TTC549 (cell line): ENCODE measurements at regions not wholly inside any gene's neighbourhood (a gene's known extent, or its start where the extent isn't known, plus 50 kb on each side); places are given as distances from the start of the nearest gene placed in this dataset.
"Not testable (repeated sequence)": the region's sequence is repeated elsewhere in the genome, so short reads cannot be mapped to it uniquely, and the experiment has no call there.

Source experiments
- FAIRE-seq: peaks from 2 replicates; lab custom pipeline; 2012; peaks lifted over from hg19 to GRCh38; lab: Jason Lieb, UNC

DNA sequence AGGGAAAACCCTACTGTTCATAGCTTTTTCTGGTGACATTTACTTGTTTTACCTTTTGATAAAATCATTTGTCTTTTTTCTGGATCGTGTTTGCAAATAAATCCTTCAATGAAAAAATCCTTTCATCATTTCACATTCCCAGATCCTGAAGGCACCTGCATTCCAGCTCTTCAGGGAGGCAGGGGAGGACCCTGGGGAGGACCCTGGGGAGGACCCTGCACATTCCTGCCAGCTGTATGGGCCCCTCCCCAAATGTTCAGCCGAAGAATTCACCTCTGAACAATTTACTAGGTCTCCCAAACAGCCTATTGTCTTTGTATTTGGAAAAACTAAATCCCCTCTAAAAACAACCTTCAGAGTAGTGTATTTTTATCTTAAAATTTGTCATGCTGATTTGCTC, 558.4 kb upstream of the ID2 start:
- no peak for FAIRE-seq

DNA sequence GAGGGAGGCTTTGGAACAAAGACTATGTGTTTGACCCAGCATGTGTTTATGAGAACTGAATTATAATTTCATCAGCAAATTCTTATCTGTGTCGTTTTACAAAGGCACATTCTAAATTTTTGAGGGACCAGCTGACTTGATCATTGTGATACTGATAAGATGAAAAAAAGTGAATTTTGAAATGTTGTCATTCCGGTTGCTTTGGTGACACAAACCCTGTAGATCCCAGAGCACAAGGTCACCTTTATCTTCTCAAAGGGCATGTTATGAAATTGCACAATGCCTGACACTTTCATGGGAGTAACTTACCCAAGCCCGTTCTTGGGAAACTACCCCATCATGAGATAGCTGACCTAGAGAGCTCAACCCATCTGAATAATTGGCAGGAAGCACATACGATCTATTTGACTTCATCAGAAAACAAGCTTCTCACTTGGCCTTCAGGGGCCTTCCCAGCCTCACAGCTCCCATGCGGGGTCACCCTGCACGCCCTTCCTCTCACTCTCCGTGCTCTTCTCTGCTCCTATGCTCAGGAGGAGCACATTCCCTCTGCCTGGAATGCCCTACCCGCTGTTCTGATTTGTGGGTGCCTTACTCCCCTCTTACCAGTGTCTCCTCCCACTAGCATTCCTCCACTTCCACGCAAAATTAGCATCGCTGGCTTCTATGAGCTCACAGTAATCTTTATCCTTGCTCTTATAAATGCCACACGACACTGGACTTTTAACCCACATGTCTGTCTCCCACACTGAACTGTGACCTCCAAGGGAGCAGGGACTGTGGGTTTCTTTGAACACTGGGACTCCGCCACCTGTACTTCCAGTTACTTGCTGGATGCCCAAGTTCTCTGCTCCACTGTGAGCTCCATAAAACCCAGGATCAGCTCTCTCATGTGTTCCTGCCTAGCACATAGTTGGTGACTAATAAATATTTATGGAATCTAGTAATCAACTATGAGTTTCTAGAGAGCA, 555.8 kb upstream of the ID2 start:
- FAIRE-seq: no peak

DNA sequence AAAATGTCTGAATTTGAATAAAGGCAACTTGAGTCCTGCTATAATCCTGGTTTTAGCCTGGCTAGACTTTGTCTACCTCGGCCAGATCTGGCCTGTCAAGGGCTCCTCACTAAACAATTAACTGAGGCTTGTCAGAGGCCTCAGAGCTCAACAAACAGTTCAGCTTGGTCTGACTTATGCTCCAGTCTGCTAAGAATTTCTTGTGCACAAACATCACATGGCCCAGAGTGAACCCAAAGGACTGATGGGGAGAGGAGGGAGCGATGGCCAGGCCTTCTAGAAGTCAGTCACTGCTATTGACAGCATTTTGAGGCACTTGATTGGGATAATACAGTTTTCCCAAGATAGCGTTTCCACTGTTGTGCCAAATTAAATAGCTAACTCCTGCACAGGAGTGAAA, 555.1 kb upstream of the ID2 start:
- FAIRE-seq: no peak

DNA sequence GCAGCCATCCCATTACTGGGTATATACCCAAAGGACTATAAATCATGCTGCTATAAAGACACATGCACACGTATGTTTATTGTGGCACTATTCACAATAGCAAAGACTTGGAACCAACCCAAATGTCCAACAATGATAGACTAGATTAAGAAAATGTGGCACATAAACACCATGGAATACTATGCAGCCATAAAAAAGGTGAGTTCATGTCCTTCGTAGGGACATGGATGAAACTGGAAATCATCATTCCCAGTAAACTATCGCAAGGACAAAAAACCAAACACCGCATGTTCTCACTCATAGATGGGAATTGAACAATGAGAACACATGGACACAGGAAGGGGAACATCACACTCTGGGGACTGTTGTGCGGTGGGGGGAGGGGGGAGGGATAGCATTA, 550.4 kb upstream of the ID2 start:
- FAIRE-seq: not testable (repeated sequence)

DNA sequence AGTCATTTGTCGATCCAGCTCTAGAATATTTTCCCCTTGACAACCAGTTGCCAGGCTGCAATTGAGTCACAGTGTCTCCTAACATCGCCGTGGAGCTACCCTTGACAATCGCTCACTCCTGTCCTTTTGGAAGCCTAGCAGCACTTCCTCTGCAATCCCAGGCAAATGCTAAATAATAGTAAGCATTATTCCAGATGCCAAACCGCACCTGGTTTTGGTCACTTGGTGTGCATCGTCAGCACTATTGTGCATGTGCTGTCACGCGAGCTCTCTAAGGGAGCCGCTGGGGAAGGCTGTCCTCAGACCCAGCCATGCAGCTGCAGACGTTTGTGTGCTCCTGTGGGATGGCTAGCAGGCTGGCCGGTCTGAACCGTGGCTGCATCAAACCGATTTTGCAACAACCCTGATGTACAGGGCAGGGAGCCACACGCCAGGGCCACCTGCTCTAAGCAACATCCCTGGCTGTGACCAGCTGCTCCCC, 549.5 kb upstream of the ID2 start:
- no peak for FAIRE-seq

DNA sequence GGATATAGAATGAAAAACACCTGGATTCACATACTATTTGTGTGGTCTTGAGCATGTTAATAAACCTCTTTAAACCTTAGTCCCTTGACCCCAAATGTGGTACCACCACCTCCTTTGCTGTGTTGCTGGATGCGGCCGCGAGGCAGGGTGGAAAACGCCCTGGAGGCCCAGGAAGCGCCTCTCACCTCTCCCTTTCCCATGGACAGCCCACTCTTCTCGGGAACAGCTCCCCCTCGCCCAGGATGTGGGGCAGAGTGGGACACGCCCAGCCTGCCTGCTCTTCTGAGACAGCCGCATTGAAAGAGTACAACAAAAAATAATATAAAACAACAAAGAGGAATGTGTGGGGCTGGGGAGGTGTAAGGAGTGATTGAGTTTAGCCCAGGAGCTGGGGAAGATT, 549.0 kb upstream of the ID2 start:
- FAIRE-seq: no peak

DNA sequence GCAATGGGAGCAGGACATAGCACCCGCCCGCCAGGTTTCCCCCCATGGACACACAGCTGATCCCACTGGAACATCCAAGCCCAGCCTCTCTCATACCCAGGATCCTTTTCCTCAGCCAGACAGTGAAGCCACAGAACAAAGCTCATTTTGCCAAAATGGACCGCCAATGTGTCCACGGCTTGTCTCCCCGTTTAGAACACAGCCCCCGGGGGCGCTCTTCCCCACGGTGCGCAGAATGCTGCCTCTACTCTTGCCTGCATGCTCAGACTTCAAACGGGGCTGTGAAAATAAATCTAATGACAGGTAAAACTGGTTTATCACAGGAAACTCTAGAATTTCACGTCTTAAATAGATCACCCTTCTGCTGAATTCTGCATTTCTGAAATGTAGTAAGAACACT, 548.5 kb upstream of the ID2 start:
- FAIRE-seq: no peak

DNA sequence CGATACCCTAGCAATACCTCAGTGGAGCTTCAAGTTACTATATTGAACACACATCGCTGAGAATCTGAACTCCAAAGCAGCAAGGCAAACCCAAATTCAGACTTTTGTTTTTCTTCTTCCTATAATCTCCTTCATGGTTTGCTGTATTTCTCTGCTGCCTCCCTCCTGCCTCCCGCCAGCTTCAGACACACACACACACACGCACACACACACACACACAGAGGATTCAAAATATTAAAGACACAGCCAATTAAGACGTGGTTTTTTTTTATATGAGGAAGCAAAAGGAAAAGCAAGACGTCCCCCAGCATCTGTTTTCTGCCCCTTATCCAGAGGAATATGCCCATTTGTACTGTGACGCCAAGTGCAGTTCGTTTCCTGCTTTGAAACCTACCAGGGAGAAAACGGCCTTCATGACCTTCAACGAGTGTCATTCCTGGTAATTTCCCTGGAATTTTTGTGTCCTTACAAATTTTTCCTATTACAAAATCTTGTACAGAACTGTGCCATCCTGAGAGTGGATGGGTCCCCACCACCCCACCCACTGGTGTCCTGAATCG, 547.9 kb upstream of the ID2 start:
- no peak for FAIRE-seq

DNA sequence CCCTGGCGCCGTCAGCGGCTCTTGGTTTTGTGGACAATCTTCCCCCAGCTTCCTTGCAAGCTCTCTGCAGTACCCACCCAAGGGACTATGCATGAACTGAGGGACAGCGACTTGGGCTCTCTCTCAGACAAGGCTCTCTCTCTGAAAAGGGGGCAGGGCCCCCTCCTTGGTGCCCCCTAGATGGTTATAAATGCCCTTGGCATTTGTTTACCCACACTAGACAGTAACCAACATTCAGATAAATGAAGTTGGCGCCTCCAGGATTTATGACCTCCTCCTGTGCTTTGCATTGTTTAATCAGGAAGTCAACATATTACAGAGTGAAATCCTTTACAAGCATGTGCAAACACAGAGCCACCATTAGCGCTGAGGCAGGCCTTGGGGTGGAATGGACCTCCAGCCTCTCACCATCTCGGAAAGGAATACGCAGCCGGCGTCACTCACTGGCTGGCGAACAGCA, 547.4 kb upstream of the ID2 start:
- FAIRE-seq: no peak

DNA sequence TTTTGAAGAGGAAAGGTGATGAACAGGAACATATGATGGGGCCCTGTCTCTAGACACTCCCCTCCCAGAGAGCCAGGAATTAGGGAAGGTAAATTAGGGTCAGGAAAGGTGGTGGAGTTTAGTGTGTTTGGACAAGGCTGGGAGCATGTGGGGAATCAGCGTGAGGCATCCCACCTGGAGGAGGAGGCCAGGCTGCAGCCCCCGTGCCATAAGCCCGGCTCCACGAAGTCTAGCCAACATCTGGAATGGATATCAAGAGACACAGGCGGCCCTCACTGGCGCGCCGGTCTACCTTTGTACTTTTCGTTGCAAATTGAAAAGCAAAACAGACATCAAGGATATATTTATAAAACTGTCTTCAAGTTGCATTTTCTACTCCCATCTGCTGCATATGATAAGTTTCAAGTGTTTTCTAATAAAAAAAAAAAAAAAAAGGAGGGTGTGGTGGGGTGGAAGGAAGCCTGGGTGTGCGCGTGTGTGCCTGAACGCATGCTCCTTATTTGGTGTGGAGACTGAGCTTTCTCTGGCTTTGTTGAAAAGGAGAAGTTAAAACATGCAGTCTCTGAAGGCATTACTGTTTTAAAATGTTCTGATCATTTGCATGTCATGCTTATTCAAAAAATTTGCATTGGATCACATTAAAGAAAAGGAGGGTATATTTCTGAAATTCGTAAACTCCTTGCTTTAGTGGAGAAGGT, 546.7 kb upstream of the ID2 start:
- no peak for FAIRE-seq

DNA sequence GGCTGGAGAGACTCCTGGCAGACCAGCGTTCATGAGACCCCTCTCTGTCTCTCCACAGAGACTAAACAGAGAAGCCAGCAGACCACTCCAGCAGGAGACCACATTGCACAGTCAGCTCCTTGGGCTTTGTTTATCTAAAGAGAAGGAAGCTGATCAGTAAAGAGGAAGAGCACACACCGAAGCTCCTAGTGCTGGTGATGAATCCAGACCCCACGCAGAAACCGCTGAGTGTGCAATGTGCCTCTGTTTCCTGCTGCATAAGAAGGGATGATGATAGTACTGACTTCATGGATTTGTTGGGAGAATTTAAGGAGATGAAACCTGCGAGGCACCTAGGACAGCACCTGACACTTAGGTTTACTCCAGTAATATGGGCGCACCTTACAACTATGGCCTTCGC, 544.1 kb upstream of the ID2 start:
- FAIRE-seq: no peak

DNA sequence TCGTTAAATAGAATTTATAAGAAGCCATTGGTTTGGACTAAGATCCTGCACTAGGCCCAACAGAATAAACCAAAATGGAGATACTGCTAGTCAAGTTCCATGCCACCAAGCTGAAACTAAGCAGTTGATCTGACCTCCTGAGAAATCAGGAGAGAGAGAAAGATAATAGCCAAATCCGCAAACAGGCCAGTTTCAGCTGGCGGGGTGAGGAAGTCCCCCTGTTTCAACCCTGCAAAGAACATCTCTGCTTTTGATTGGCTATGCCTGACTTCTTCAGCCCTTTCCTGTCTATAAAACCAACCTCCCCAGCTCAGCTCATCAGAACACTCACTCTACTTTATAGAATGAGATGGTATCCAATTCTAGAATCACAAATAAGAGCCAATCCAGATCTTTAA, 543.3 kb upstream of the ID2 start:
- FAIRE-seq: no peak

DNA sequence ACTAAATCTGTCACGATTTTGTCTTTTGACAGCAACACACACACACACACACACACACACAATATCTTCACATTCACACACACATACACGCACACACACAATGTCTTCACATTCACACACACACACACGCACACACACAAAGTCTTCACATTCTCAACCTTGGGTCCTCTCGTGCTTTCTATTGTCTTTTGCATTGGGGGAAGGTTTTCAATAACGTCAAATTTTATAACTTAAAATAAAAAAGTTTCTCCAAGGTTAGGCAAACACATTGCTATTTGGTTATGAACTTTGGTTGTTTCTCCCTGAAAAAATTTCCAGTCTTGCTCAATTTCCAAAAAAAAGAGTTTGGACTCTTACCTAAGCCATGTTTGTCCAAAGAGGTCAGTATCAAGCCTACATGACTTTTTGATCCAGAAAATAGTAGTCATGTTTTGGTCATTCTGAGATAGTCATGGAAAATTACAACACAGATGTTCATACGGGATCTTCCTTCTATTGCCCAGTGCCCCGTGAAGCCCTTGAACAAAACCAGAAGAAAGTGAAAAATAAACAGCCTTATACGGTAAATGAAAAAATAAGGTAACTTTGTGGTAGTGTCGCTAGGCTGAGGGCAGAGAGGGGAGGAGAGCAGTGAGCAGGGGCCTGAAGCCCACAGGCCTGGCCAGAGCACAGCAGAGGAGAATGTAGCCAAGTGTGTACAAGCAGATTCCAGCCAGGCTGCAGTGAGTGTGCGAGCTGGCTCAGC, 542.8 kb upstream of the ID2 start:
- FAIRE-seq: no peak

DNA sequence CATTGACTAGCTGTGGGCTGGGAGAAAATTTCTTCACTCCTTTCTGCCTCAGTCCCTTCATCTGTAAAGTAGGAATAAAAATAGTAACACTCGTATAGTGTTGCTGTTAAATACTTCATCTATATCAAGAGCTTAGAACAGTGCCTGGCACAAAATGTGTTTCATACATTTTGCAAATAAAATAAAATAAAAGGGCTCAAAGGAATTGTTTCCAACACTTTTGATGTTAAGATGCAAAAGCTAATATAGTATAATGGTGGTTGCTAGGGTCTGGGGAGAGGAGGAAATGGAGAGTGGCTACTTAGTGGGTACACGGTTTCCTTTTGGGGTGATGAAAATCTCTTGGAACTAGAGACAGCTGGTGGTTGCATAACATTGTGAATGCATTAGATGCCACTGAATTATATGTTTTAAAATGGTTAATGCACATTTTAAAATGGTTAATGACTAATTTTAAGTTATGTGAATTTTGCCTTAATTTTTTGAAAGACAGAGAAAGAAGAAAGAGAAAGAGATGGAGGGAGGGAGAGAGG, 542.1 kb upstream of the ID2 start:
- no peak for FAIRE-seq

DNA sequence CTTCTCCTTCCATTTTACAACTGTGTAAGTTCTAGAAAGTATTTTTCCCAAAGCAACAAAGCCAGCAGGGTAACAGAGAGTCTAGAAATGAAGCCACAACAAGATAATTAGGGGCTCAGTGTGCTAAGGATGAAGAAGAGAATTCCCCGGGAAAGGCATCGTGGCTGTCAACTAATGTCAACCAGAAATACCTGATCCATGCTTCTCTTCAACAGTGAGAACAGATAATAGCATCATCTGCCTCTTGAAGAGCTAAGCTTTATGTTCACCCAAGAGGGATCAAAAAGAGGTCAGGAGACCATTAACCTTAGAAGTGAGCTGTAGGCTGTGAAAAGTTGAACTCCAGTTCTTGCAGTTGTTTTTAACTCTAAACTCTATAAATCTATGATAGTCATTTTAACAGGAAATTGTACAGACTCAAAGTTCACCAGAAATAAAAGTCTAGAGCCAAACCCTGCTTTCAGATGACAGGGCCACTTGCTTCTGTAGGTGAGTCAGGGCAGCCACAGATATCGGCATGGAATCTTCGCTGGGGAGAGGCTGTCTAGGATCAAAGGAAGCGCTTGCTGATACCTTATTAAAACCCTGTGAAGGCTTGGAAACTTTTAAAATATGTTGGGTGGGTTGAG, 540.7 kb upstream of the ID2 start:
- FAIRE-seq: no peak

DNA sequence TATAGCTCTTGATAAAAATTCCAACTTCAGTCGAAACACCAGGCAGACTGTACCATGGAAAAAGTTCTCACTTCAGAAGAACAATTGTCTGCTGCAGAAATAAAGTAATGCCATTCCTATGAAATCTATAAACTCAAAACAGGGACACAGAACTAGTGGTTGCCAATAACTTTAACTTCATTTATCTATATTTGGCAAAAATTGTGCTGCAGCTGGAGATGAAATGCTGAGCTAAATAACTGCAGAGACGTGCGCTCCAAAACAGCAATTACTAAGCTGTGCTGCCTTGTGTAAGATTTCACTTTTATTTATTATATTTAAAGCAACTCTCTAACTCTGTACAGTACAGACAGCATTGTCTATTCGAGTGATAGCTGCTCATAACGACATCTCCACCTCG, 540.1 kb upstream of the ID2 start:
- no peak for FAIRE-seq

DNA sequence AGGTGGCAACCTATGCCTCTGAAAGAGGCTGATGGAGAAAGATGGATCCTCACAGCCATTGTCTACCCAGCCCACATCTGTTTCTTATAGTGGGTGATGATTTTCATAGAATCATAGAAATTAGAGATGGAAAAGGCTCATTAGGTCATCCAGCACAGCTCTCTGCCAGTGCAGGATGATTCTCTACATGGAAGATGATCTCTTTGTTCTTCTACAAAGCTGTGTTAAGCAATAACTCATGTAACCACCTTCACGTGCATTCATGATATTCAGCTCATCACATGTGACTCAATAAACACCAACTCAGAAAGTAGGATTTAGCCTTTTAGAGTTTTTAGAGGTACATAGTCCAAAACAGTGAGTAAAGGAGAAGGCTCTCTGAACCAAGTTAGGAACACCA, 539.4 kb upstream of the ID2 start:
- FAIRE-seq: no peak

DNA sequence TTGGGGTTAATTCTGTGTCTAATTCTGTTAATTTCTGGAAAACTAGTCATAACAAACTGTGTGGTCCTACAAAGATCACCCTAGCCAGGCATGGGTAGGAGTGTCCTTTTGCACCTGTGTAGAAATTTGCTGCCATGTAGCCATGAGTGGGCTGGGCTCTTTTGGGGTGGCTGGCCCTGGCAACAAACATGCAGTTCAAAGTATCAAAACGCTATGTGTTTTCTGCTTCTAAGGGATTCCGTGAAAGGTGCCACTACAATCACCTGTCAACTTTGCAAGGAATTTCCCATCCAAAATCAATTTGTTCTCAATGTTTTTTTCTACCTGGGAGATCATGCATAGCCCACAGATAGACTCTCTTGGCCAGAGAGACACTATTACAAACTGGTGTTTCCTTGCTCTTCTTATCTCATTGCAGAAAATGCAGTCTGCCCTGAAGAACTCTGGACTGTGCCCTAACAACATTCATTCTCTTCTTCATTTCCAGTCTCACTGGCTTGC, 537.7 kb upstream of the ID2 start:
- FAIRE-seq: no peak

DNA sequence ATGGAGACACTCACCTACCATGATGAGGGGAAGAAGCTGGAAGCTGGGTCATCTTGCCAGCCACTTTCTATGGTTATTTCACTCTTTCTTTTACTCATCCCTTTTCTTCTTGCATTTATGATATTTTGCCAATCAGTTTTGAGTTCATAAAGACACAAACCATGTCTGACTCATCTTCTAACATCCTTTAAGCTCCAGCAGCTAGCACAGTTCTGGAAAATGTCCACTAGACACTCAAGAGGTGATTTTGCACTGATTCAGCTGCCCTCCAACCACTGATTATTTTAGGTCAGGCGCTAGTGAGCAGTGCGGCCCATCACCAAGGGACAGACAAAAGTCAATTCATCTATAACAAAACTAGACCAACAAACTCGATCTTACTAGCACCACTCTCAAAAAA, 537.1 kb upstream of the ID2 start:
- no peak for FAIRE-seq

DNA sequence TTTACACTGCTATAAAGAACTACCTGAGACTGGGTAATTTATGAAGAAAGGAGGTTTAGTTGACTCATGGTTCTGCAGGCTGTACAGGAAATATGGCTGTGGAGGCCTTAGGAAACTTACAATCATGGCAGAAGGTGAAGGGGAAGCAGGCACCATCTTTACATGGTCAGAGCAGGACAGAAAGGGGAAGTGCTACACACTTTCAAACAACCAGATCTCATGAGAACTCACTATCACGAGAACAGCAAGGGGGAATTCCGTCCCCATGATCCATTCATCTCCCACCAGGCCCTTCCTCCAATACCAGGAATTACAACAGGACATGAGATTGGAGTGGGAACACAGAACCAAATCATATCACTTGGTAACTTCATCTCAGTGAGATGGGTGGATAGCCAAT, 536.5 kb upstream of the ID2 start:
- FAIRE-seq: not testable (repeated sequence)
